Tongue (tissue), 1 donor: ENCODE measurements at regions not wholly inside any gene's neighbourhood (a gene's known extent, or its start where the extent isn't known, plus 50 kb on each side); places are given as distances from the start of the nearest gene placed in this dataset.

ENCODE experiments used
- DNase-seq: peaks from one replicate; pipeline ENCODE4 v3.0.0-alpha.2; 2015

DNA sequence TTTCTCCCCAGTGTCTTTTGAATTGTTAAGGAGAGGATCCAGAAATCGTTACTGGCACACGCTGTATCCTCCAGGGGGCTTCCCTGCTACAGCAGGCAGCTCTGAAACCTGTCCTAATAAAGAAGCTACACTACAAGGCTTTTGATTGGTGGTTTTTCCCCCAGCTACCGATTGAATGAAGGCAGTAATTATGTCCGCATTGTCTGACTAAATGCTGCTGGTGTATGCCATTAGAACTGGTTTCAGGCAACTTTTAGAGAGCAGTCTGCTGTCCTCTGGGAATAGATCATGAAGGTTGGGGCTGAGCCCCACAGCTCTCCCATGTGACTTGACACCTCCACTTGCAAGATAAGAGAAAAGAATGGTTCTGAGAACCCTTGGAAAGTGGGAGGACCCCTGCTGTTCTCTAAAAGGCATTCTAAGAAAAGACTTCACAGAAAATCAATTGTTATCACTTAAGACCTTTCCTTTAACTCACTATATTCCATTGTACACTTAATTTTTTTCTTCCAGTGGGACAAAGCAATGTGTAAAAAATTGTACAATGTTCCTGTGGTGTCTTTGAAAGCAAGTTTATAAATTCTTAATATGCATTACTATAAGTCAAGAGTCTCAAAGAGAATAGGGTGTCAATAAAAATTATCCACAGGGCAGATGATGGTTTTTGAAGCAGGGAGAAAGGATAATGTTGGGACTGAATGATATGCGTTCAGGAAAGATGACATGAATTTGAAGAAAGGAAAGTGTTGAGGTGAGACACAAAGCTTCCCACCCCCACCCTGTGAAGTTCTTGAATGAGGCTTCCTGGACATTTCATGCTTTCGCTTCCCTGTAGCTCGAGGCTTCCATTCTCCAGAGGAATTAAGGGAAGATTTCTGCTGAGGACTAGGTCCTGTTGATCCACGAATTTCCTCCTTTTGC is 53.0 kb upstream of the DAZL start:
- peak; percentile 6 for DNase-seq

DNA sequence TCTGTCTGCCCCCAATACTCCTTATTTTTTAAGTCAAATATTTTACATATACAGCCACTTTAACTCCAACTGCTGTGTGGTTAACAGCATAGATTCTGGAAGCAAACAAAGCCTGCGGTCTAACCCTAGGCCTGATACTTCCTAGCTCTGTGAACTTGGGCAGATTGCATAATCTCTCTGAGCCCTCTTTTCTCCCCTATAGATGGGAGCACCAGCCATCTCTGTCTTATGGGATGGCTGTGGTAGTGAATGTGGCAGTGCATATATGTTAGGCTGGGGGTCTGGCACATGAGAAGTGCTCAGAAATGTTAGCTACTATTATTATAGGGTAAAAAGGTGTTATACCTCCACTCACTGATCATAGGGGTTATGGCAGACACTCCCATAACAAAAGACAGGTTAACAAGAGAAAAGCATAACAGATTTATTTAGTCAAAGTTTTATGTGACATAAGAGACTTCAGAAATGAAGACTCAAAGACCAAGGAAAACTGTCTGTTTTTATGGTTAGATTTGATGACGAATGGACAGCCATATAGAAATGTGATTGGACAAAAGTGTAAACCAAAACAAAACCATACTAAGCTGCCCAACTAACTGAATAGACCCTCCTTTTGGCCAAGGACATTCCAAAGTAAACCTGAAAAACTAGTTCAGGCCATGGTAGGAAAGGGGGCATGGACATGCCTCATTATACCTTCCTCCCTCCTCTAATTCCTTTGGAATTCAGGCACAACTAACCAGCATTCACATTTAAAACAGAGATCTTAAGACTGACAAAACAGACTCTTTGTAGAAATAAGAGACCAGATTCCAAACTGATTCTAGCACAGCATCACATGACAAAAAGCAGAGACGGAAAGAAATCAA is 53.9 kb upstream of the DAZL start:
- DNase-seq: no peak

DNA sequence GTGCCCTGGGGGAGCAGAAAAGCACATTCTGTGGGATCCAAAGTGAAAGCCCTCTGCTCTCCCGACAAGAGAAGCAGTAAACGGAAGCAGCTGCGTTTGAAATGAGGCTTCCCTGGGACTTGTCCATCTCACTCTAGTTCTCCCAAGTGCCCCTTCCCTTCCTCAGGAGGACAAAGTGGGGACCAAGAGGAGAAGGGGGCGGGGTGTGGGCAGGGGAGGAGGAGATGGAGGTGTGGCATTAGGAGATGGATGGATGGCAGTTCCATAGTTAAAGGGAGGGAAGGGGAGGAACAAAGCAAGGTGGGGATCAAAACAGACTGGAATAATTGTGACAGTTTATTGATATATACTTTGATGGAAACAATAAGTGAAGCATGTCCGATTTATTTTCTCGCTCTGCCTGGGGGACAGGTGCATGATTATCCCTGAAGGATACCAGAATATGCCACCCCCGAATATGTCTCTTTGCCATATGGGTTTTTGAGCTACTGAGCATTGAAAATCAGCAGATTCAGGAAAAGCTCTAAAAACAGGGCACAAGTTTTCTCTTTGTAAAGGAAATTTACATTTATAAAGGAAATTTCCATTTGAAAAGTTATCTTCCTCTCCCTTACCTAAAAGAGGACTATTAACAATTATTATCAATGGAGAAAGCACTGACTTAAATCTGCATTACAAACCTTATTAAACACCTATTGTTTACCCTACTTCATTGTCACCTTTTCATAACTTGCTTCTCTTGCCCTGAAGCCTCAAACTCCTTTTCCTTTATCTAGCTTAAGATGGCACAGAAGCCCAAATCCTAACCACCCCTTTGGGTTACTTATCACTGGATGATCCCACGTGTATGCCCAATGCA is 58.9 kb upstream of the DAZL start:
- DNase-seq: no peak

DNA sequence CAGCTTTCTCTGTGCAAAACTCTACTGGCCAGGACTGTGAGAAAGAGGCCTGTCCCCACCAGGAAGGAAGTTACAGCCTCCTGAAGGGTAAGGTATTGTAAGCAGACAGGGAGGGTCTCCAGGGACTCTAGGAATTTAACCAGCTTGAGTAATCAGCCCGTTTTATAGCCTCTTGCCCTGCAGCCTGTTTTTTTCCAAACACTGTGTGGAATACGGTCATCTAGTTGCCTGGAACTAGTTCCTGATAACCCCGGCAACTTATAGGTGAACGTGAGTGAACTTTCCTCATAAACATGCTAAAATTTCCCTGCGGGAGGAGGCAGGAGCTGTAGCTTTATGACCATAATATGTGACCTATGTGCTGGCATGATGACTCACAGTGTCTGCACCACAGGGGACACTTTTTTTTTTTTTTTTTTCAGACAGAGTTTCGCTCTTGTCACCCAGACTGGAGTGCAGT is 60.1 kb upstream of the DAZL start:
- DNase-seq: no peak

DNA sequence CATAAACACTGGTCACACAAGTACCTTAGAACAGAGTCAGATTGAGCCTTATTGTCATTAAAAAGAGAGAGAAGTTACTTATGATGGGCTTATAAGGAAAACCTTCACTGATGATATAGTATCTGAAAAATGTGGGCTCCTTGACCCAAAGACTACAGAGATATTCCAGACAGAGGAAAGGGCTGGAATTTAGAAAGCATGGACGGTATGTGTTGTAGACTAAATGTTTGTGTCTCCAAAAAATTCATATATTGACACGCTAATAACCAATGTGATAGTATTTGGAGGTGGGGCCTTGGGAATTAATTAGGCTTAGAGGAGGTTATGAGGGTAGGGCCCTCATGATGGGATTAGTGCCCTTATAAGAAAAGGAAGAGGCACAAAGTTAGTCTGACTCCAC is 61.0 kb upstream of the DAZL start:
- no peak for DNase-seq

DNA sequence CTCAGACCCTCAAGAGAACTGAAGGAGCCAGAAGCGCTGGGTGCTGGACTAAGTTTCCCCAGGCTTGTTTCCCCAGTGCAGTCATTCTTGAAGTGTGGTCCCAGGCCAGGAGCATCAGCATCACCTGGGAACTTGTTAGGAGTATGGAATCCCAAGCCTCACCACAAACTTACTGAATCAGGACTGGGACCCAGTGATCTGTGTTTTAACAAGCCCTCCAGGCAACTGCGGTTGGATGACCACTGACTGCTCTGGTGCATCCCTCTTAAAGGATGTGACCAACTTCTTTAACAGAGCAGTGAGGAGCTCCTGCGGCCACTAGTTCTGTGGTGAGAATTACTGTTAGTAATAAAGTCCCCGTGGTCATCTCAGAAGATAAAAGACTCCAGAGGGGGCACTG is 62.4 kb upstream of the DAZL start:
- DNase-seq: no peak

DNA sequence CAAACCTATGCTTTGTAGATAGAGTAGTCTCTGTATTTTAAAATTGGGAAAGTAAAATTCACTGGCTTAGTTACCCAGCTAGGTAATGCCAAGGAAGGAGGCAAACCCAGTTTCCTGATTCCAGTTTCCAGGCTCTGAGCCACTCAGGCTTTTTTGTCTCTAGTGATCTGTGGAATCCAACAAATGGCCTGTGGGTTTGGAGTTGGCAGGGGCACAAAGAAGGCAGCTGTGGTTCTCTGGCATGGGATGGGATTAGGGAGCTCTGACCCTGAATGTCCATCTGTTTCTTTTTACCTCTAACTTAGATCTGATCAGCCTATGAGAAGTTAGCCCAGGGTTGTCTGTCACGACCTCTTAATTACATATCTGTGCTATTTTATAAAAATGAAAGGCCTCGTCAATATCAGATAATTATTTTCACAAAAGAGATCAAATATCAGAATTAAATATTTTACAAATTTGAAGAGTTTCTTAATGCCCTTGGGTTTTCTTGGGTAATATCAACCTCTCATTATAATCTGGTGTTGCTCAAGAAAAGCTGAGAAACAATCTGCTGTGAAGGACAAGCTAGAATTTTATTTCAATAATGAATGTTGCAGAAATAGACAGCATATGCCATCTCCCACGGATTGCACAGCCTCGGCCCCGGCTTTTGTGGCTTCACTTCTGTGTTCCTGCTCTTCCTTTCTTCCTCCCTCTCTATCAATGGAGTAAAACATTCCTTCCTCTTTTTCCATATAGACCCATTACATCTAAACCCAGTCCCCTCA is 63.7 kb upstream of the DAZL start:
- DNase-seq: peak; percentile 54

DNA sequence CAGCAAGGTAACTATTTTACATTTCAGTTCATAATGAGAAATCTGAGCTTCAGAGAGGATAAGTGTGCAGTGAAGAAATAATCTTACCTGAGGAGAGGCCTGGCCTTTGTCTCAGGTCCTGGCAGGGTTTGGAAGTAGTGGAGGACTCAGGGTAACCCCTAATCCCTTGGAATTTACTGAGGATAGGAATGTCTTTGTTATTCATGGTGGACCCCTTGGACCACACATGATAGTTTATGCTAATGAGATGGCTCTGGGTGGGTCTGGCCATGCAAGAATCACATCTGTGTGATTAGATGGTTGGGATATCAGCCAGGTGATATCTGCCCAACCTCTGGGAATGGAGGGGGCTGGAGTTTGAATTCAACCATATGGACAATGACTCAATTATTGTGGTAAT is 65.0 kb upstream of the DAZL start:
- DNase-seq: no peak

DNA sequence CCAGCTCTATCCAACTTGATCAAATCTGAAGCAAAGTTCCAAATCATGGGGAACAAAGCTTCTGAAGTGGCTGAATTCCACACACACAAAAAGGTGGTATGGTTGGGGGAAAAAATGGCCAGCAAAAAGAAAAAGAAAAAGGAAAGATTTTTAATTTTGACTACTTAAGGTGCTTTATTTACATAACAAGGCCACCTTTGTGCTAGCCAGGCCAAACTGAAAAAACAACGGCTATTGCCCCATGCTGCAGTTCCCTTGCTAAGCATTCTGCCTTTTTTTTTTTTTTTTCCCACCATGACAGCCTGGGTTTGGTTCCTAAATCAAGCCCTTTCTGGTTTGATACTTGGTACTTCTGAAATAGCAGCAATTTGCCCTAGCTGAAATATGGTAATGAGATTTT is 66.5 kb upstream of the DAZL start:
- DNase-seq: no peak

DNA sequence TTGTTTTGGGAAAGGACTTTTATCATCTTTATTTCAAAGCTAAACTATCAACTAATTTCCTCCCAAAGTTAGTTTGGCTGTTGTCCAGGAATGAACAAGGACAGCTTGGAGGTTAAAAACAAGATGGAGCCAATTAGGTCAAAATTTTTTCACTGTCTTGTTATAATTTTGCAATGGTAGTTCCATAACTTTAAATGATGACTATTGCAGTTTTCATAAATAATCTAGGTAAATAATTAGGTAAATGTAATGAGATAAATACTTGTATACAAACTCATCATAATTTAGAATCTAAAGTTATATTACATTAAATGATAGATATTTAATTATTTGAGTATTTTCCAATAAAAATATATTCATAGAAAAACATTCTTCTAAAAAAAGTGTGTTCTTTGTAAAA is 68.3 kb upstream of the DAZL start:
- DNase-seq: no peak

DNA sequence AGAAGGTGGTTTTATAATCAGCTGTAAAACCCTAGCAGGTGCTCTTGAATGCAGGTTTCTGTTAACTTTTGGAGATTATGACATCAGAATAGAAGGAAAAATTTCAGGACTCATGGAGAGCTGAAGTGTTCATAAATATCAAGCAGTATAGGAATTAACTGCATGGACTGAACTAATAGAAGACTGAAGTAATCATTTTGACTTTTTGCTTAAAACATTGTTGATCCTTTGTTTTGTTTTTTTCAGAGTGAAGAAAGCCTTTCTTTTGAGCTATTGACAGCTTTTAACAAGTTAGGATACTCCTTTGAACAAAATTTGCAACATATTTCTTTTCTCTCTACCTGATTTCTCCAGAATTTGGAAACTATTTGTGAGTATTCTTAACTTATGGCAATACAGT is 70.6 kb upstream of the DAZL start:
- DNase-seq: no peak

DNA sequence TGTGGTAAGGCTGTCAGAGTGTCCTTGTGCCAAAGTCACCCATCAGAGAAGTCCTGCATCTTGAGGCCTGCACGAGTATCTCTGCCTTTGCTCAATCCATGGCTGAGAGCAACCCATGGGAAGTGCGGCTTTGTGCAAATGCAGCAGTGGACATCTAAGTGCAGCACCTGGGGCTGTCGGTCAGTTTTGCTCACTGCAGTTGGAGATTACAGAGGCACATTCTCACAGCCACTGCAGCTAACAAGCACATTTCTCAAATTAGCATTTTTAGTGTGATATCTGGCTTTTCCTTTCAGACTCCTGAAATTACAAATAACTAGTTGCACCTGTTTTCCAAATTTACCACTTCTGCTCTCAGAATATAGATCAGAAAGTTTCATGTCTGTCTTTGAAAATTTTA is 81.5 kb upstream of the DAZL start:
- no peak for DNase-seq

DNA sequence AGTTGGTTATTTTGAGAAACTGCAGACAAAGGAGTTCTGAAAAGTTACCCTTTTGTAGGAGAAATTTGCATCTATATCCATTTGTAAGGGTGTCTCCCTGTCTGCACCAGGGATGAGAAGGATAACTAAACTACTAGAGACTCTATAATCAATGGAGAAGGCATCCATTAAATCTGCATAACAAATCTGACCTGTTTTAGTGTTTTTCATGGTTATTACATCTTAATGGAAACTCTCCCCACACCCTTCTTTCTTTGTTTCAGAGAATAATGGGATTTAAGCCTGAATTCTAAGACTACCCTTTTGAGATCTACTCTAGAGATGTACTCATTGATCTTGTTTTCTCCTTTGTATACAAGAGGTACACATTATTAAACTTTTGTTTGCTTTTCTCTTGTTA is 82.0 kb upstream of the DAZL start:
- DNase-seq: no peak

DNA sequence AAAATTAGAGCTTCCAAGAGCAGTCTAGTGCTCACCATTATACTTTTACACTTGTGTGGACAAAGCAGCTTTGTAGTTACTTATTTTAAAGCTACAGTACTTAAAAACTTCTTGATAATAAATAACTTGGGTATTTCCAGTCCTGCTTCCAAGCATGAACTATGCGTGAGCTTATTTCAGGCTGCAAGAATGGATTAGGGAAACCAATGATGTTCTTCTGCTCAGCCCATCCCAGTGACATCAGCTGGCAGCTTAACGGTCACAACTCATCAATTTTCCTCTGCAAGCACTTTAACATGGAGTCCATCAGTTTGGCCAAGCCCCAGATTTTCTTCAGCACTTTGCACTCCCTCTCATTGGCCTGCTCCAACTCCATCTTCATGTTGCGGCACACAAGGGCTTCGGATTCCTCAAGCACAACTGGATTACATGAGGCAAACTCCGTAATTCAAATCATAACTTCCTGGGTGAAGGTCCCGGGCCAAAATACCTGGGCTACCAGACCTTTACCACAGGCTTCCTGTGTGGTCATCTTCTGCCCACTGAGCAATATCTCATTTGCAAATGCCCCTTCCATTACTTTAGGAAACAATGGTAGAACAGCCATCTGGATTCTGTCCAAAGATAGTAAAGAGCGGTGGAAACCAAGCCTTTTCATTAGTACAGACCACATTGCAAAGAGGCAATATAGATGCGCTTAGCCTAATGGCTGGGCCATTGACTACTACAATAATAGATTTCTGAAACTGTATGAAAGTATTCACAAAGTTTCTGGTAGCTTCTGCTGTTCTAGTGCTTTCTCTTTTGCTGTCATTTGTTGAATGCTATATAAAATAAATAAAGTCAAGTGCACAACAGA is 87.5 kb upstream of the DAZL start:
- DNase-seq: no peak

DNA sequence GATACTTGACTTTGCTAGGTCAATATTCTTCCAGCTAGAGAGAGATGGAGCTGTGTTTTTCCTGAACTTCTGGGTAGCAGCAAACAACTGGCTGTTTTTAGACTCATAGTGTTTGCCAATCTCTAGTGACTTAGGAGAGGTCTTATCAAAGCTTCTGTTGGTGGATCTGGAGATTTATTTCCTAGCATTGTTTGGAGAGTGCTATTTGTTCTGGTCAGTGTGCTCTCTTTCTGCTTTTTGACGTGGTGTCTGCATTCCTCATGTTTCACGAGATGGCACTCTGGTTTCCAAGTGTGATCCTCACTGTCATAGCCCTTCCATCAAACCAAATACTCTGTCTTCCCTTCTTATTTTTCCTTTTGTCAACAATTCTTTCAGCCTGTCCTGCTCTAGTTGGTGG is 88.6 kb upstream of the DAZL start:
- no peak for DNase-seq

DNA sequence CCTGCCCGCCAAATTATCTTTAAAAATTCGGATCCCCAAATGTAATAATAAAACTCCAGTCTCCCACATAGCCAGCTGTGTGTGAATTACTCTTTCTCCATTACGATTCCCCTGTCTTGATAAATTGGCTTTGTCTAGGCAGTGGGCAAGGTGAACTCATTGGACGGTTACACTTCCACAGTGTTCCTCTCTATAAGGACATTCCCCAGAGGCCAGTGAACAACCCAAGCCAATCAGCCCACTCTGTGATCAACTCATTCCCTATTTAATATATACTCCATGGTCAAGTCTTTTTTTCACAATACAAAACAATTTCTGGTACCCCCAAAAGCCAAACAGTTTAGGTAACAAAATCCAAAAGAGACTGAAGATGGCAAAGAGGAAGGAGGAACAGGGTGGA is 90.5 kb upstream of the DAZL start:
- DNase-seq: no peak

DNA sequence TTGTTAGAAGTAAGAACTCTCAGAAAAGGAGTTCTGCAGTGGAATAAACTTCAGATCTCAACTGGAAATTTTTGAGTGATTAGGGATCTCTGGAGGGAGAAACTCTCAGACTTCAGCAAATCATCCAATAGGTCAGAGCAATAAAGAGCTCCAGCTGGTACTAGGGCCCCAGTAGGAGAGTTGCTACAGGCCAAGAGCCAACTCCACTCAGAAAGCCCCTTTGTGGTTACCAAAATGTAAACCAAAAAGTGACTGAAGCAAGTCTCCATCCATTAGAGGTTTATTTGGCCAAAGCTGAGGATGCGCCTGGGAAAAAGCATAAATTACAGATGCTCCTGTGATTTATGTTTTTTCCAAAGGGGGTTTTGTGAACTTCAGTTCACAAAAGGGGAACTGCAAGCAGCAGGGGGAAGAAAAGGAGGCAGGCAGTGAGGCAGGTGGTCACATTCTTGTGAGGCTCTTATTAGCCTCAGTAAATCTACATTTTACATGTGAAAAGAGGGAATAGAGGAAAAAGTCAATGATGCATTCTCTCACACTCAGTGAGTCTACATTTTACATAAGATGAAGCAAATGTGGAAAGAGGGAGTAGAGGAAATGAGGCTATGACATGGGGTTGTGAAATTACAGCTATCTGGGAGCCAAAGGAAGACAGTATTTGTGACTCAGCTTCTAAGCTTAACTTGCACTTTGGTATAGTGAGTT is 92.4 kb upstream of the DAZL start:
- DNase-seq: peak; percentile 3

DNA sequence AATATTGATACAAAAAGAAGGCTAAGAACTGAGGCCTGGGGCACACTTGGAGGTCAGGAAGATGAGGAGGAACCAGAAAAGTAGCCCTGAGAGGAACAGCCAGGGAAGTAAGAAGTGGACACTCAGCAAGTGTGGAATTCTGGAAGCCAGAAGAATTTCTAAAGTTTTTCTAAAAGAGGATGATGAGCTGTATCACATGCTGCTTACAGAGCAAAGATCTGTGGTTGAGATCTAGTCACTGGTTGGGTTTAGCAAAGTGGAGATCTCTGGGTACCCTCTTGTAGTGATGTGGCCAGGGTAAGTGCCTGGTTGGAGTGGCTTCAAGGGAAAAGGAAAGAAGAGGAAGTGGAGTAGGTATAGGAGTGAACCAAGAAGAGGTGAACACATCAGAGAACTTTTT is 95.4 kb upstream of the DAZL start:
- no peak for DNase-seq

DNA sequence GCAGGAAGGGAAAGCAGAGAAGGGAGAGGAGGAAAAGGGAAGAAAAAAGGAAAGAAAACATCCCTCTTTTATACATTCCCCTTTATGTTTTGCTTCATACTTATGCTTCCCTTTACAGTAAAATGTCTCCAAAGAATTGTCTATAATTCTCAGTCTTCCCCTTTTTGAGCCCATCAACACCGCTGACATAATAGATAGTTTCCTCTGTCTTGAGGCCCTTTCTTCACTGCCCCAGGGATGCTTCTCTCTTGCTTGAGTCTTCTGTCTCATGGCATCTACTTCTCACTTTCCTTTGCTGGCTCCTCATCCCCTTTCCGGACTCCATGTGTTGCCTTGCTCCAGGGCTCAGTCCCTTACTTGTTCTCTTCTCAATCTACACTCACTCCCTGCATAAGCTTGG is 99.7 kb upstream of the DAZL start:
- DNase-seq: no peak

DNA sequence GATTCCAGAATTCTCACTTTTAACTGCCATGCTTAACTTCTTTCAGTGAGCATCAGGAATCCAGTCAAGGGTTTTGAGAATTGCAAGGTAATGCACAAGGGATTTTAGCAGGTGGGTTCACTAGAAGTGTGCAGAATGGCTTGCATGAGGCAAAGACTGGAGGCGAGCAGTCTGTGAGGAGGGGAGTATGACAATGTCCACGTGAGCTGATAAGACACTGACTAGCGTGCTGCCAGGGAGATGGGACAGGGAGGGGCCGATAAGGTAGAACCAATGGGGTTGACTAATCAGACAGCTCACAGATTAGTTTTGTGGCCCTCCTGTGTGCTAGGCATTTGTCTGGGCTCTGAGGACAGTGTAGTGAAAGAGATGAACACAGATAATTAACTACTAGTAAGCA is 102.0 kb upstream of the DAZL start:
- DNase-seq: no peak
